GM12878 (cell line): ENCODE measurements at regions not wholly inside any gene's neighbourhood (a gene's known extent, or its start where the extent isn't known, plus 50 kb on each side); places are given as distances from the start of the nearest gene placed in this dataset.

Experiments used
- ATAC-seq: fragments of 200-7000 bp; cut with Tn5 transposase; 3 replicates; pipeline ENCODE4 v1.9.1; 2020; ENCODE audit warnings: mild to moderate bottlenecking, moderate library complexity
- BruUV-seq: library from RNA; stranded (reverse); fragments of 400-500 nt; replicated peaks from 2 replicates; lab custom pipeline; 2021; lab: Mats Ljungman, UMichigan
- CTCF ChIA-PET: fragments of 300-600 bp; sonication (Branson Sonifier 250); formaldehyde crosslinking; extraction: SDS; loops from one replicate; lab custom pipeline; 2021; ENCODE audit warnings: inconsistent platforms; lab: Yijun Ruan, JAX
- POLR2A ChIA-PET: fragments of 350-600 bp; formaldehyde crosslinking; extraction: SDS; loops from one replicate; lab custom pipeline; 2021; ENCODE audit warnings: inconsistent platforms; lab: Charles Lee
- RAD21 ChIA-PET: fragments of 300-600 bp; sonication (Branson Sonifier 250); formaldehyde crosslinking; loops from one replicate; lab custom pipeline; 2023; ENCODE audit warnings: antibody characterized with exemption; ENCODE audit not compliant: unreplicated experiment; lab: Charles Lee
- SMC1A ChIA-PET: fragments of 300-600 bp; sonication (Branson Sonifier 250); formaldehyde crosslinking; loops from one replicate; lab custom pipeline; 2023; ENCODE audit not compliant: unreplicated experiment, uncharacterized antibody; lab: Charles Lee
- DNase-seq: peaks from one replicate; pipeline ENCODE4 v3.0.0-alpha.2; 2011; ENCODE audit warnings: low read depth, low spot score
- FAIRE-seq: peaks from 3 replicates; lab custom pipeline; 2011; peaks lifted over from hg19 to GRCh38; lab: Jason Lieb, UNC
- H2AFZ ChIP-seq: 2 replicates; pipeline ENCODE4 v1.6.0; 2011; ENCODE audit warnings: low read depth, low read length, control low read depth; ENCODE audit not compliant: control insufficient read depth
- H3K27ac ChIP-seq: 2 replicates; pipeline ENCODE4 v1.5.1; 2011; ENCODE audit warnings: control low read depth; ENCODE audit not compliant: control insufficient read depth, insufficient read depth
- H3K27me3 ChIP-seq, 2 experiments: replicated peaks in 1 of 2; 2 replicates each; pipeline versions ENCODE4 v1.6.0 to v1.6.1; 2011; ENCODE audit warnings: low read length in 1 of 2; ENCODE audit not compliant: control insufficient read depth in 2 of 2, insufficient read depth in 2 of 2
- H3K36me3 ChIP-seq, 2 experiments: 2 replicates each; pipeline ENCODE4 v1.5.1; 2011; ENCODE audit warnings: low read length in 1 of 2; ENCODE audit not compliant: control insufficient read depth in 2 of 2, insufficient read depth in 2 of 2
- H3K4me1 ChIP-seq: 2 replicates; pipeline ENCODE4 v1.6.1; 2011; ENCODE audit warnings: mild to moderate bottlenecking, low read length, moderate library complexity, mixed read lengths; ENCODE audit not compliant: control insufficient read depth, insufficient read depth
- H3K4me2 ChIP-seq: 2 replicates; pipeline ENCODE4 v1.6.0; 2011; ENCODE audit warnings: control low read depth; ENCODE audit not compliant: control insufficient read depth, insufficient read depth
- H3K4me3 ChIP-seq: fragments of 200-600 bp; sonication (generic); 2 replicates; pipeline ENCODE4 v1.5.1; 2016
- H3K79me2 ChIP-seq: 2 replicates; pipeline ENCODE4 v1.6.0; 2011; ENCODE audit warnings: low read length; ENCODE audit not compliant: control insufficient read depth, insufficient read depth
- H3K9ac ChIP-seq: 2 replicates; pipeline ENCODE4 v1.8.0; 2011; ENCODE audit warnings: low read length, control low read depth, mixed read lengths; ENCODE audit not compliant: control insufficient read depth, insufficient read depth
- H3K9me3 ChIP-seq: replicated peaks from 3 replicates; pipeline ENCODE4 v1.5.1; 2011; ENCODE audit warnings: mild to moderate bottlenecking, low read length; ENCODE audit not compliant: control insufficient read depth, insufficient read depth
- H4K20me1 ChIP-seq: 2 replicates; pipeline ENCODE4 v1.6.0; 2011; ENCODE audit not compliant: control insufficient read depth, insufficient read depth
- ASH2L ChIP-seq: fragments of 300-600, 200-600 bp; sonication (generic); IDR thresholded peaks from 2 replicates; pipeline ENCODE4 v1.6.1; 2017; ENCODE audit warnings: low read depth, mild to moderate bottlenecking, borderline replicate concordance
- EZH2 ChIP-seq: IDR thresholded peaks from 2 replicates; pipeline ENCODE4 v1.6.1; 2012; ENCODE audit warnings: low read depth, mild to moderate bottlenecking, control low read depth, inconsistent platforms, low read length, borderline replicate concordance; ENCODE audit not compliant: control insufficient read depth
- FOXM1 ChIP-seq: IDR thresholded peaks from 2 replicates; pipeline ENCODE4 v1.6.1; 2012; ENCODE audit warnings: low read depth, mild to moderate bottlenecking, inconsistent platforms, low read length, moderate library complexity
- HDAC2 ChIP-seq: fragments of 200-600 bp; sonication (generic); IDR thresholded peaks from 2 replicates; pipeline ENCODE4 v1.6.1; 2017
- KAT2A ChIP-seq: conservative IDR thresholded peaks from 2 replicates; pipeline ENCODE4 v1.6.1; 2011; ENCODE audit warnings: low read depth, low read length; ENCODE audit not compliant: control insufficient read depth
- MAX ChIP-seq: IDR thresholded peaks from 2 replicates; pipeline ENCODE4 v1.6.1; 2012; ENCODE audit warnings: low read depth, low read length, improper control_type of control experiment
- MTA2 ChIP-seq: fragments of 450-650 bp; IDR thresholded peaks from 2 replicates; pipeline ENCODE4 v1.6.1; 2016; ENCODE audit warnings: low read depth, mild to moderate bottlenecking, moderate library complexity
- MXI1 ChIP-seq: fragments of 150-350 bp; IDR thresholded peaks from 2 replicates; pipeline ENCODE4 v1.6.1; 2011; ENCODE audit warnings: low read depth, mild to moderate bottlenecking, inconsistent platforms, low read length, improper control_type of control experiment
- POLR2AphosphoS5 ChIP-seq: IDR thresholded peaks from 2 replicates; pipeline ENCODE4 v1.6.1; 2011; ENCODE audit warnings: mild to moderate bottlenecking, low read length, inconsistent platforms
- SMAD5 ChIP-seq: IDR thresholded peaks from 2 replicates; pipeline ENCODE4 v1.6.1; 2016; ENCODE audit warnings: antibody characterized with exemption, low read depth
- SUPT20H ChIP-seq: IDR thresholded peaks from 2 replicates; pipeline ENCODE4 v1.6.1; 2011; ENCODE audit warnings: low read depth, mild to moderate bottlenecking, low read length, moderate library complexity, borderline replicate concordance; ENCODE audit not compliant: control insufficient read depth
- ZNF384 ChIP-seq: IDR thresholded peaks from 2 replicates; pipeline ENCODE4 v1.6.1; 2012; ENCODE audit warnings: low read depth, mild to moderate bottlenecking, low read length, improper control_type of control experiment, borderline replicate concordance
- ZNF622 ChIP-seq: fragments of 450-650 bp; IDR thresholded peaks from 2 replicates; pipeline ENCODE4 v1.6.1; 2017; ENCODE audit warnings: mild to moderate bottlenecking, inconsistent platforms
- WGBS: methylation state at CpG from one replicate; pipeline ENCODE4 v1.1.6; 2016; ENCODE audit warnings: low lambda C conversion rate; ENCODE audit not compliant: insufficient replicate concordance, insufficient coverage; ENCODE audit errors: missing lambda C conversion rate; 5-methylcytosine and 5-hydroxymethylcytosine counted together
- in situ Hi-C: fragments of 300-500 bp; cut with MboI; formaldehyde crosslinking; loops from 9 replicates; pipeline ENCODE4 v1.14.3; 2018; ENCODE audit warnings: mixed read lengths
- intact Hi-C: fragments of 100-400 bp; cut with micrococcal nuclease; formaldehyde crosslinking; loops from one replicate; pipeline ENCODE4 v1.14.2; 2022; ENCODE audit not compliant: unreplicated experiment

- ChIA-PET SMC1A (interaction anchor here (1.0 to 1.5 kb wide), 3 partner anchors 17 to 317 kb away, joined by 3 read pairs; no protein-coding TSS in a partner anchor), POLR2A (no interaction called here), CTCF (no interaction called here), RAD21 (no interaction called here)
- intact Hi-C loops: no loop called here
- no peak for FAIRE-seq
- H3K4me2 ChIP-seq: no peak overlapping the region
- no peak for TF ChIP-seq SUPT20H
- no peak for TF ChIP-seq MAX
- no peak for TF ChIP-seq KAT2A
- no peak for TF ChIP-seq HDAC2
- TF ChIP-seq MTA2: 0 out of 2 replicates have a peak, but pooled peaks have one; percentile 12
- no peak for TF ChIP-seq ASH2L
- no peaks in the 10 kb centered on the region for H3K27me3 ChIP-seq
- H3K9me3 ChIP-seq: no peaks in the 10 kb centered on the region
- in situ Hi-C loops: no loop called here
- BruUV-seq: no TSS peak
- peak; percentile 63 for ATAC-seq
- H4K20me1 ChIP-seq: no peaks in the 10 kb centered on the region
- WGBS: 0% methylated on average over 3 of the region's 3 CpGs
- no peaks in the 10 kb centered on the region for H3K36me3 ChIP-seq
- H3K4me1 ChIP-seq: no peaks in the 10 kb centered on the region
- H3K27ac ChIP-seq: no peak overlapping the region
- no peak overlapping the region for H3K9ac ChIP-seq
- H2AFZ ChIP-seq: no peak overlapping the region
- no peak overlapping the region for H3K4me3 ChIP-seq
- no peaks in the 10 kb centered on the region for H3K79me2 ChIP-seq
- DNase-seq: no peak
These were observed 986.2 kb upstream of the CITED2 start for GRCh38 chr6:140360651-140361050.

- ATAC-seq (no peak), FAIRE-seq (no peak), DNase-seq (no peak)
- no peaks in the 10 kb centered on the region for H3K36me3 ChIP-seq
- no peak overlapping the region for H3K27ac ChIP-seq
- H3K79me2 ChIP-seq: no peaks in the 10 kb centered on the region
- in situ Hi-C loops: no loop called here
- H4K20me1 ChIP-seq: no peaks in the 10 kb centered on the region
- RAD21 ChIA-PET: no interaction called here
- no peak overlapping the region for H3K4me2 ChIP-seq
- H3K27me3 ChIP-seq: no peaks in the 10 kb centered on the region
- no peak overlapping the region for H2AFZ ChIP-seq
- H3K4me3 ChIP-seq: no peak overlapping the region
- WGBS: 57% methylated on average over 1 of the region's 1 CpG
- POLR2A ChIA-PET: no interaction called here
- no peak for TF ChIP-seq ZNF384
- TF ChIP-seq FOXM1: no peak
- TF ChIP-seq SMAD5: no peak
- TF ChIP-seq POLR2AphosphoS5: no peak
- no peak for TF ChIP-seq MXI1
- TF ChIP-seq ZNF622: no peak
- TF ChIP-seq EZH2: no peak
- intact Hi-C loops: no loop called here
- no peaks in the 10 kb centered on the region for H3K9me3 ChIP-seq
- no TSS peak for BruUV-seq
- no peaks in the 10 kb centered on the region for H3K4me1 ChIP-seq
- CTCF ChIA-PET: interaction anchor here (0.7 kb wide), 1 partner anchor 269 kb away, joined by 3 read pairs; no protein-coding TSS in a partner anchor
- SMC1A ChIA-PET: interaction anchor here (1.0 kb wide), 2 partner anchors 9 to 34 kb away, joined by 3 to 4 read pairs; no protein-coding TSS in a partner anchor
- H3K9ac ChIP-seq: no peak overlapping the region
These were observed 981.0 kb upstream of the CITED2 start for GRCh38 chr6:140355476-140355875.
